ENCODE measurements at regions not wholly inside any gene's neighbourhood (a gene's known extent, or its start where the extent isn't known, plus 50 kb on each side); places are given as distances from the start of the nearest gene placed in this dataset.
"Not testable (repeated sequence)": the region's sequence is repeated elsewhere in the genome, so short reads cannot be mapped to it uniquely, and the experiment has no call there.

- H3K4me1 ChIP-seq: no peaks in the 10 kb centered on the region
- TF ChIP-seq CTCF (IDR thresholded peaks at IDR 0.05): no peak
- no peak for DNase-seq
- H3K27me3 ChIP-seq: no peaks in the 10 kb centered on the region
- H3K27ac ChIP-seq: no peak overlapping the region
- no peaks in the 10 kb centered on the region for H3K36me3 ChIP-seq
- no peak overlapping the region for H3K9ac ChIP-seq (ENCODE audit: low read depth in 2 of 2, low read length in 2 of 2)
- no peak overlapping the region for H3K4me3 ChIP-seq
- no peaks in the 10 kb centered on the region for H3K9me3 ChIP-seq
- intact Hi-C loops (cut with DNase I): no loop called here
Observed at GRCh38 chr13:87172166-87172835, 498.9 kb upstream of the SLITRK5 start.

- H3K4me3 ChIP-seq; H3K4me1 ChIP-seq; intact Hi-C loops (cut with DNase I); H3K27me3 ChIP-seq; H3K9ac ChIP-seq (ENCODE audit: low read depth in 2 of 2, low read length in 2 of 2); H3K36me3 ChIP-seq; H3K9me3 ChIP-seq; DNase-seq; H3K27ac ChIP-seq: not testable (repeated sequence)
Observed at GRCh38 chr13:87185138-87185537, 486.0 kb upstream of the SLITRK5 start.

- H3K9me3 ChIP-seq; H3K27ac ChIP-seq; DNase-seq; intact Hi-C loops (cut with DNase I); H3K4me1 ChIP-seq; H3K4me3 ChIP-seq; H3K27me3 ChIP-seq; H3K36me3 ChIP-seq; H3K9ac ChIP-seq (ENCODE audit: low read depth in 2 of 2, low read length in 2 of 2): not testable (repeated sequence)
Observed at GRCh38 chr13:87186647-87187046, 484.5 kb upstream of the SLITRK5 start.

GRCh38 chr13:87191485-87191884 lies 479.7 kb upstream of the SLITRK5 start:
- H3K4me3 ChIP-seq; DNase-seq; H3K27me3 ChIP-seq; H3K9ac ChIP-seq (ENCODE audit: low read depth in 2 of 2, low read length in 2 of 2); H3K9me3 ChIP-seq; H3K4me1 ChIP-seq; intact Hi-C loops (cut with DNase I); H3K36me3 ChIP-seq; H3K27ac ChIP-seq: not testable (repeated sequence)

- DNase-seq: no peak
- TF ChIP-seq CTCF (IDR thresholded peaks at IDR 0.05): no peak
- intact Hi-C loops (cut with DNase I): no loop called here
Observed at GRCh38 chr13:87198371-87198770, 472.8 kb upstream of the SLITRK5 start.

GRCh38 chr13:87206708-87207107 lies 464.5 kb upstream of the SLITRK5 start:
- no peaks in the 10 kb centered on the region for H3K4me1 ChIP-seq
- TF ChIP-seq CTCF (IDR thresholded peaks at IDR 0.05): no peak
- no peaks in the 10 kb centered on the region for H3K36me3 ChIP-seq
- H3K27me3 ChIP-seq: no peaks in the 10 kb centered on the region
- no peak overlapping the region for H3K4me3 ChIP-seq
- DNase-seq: no peak
- no peak overlapping the region for H3K9ac ChIP-seq (ENCODE audit: low read depth in 2 of 2, low read length in 2 of 2)
- no peaks in the 10 kb centered on the region for H3K9me3 ChIP-seq
- no peak overlapping the region for H3K27ac ChIP-seq
- intact Hi-C loops (cut with DNase I): no loop called here

More at GRCh38 chr13:87198371-87198770, 472.8 kb upstream of the SLITRK5 start:
- no peaks in the 10 kb centered on the region for H3K27me3 ChIP-seq
- H3K36me3 ChIP-seq: no peaks in the 10 kb centered on the region
- no peak overlapping the region for H3K27ac ChIP-seq
- H3K9ac ChIP-seq (ENCODE audit: low read depth in 2 of 2, low read length in 2 of 2): no peak overlapping the region
- H3K4me1 ChIP-seq: no peaks in the 10 kb centered on the region
- no peak overlapping the region for H3K4me3 ChIP-seq
- H3K9me3 ChIP-seq: no peaks in the 10 kb centered on the region

GRCh38 chr13:87207280-87208003 lies 463.7 kb upstream of the SLITRK5 start:
- Histone ChIP-seq H3K9me3 (no peaks in the 10 kb centered on the region), H3K9ac (ENCODE audit: low read depth in 2 of 2, low read length in 2 of 2) (no peak overlapping the region), H3K27me3 (no peaks in the 10 kb centered on the region), H3K4me1 (no peaks in the 10 kb centered on the region), H3K4me3 (no peak overlapping the region), H3K27ac (no peak overlapping the region), H3K36me3 (no peaks in the 10 kb centered on the region)
- intact Hi-C loops (cut with DNase I): no loop called here
- TF ChIP-seq CTCF (IDR thresholded peaks at IDR 0.05): no peak
- no peak for DNase-seq

Measured in colonic mucosa (tissue), 4 donors.